H1 (cell line): ENCODE measurements at regions not wholly inside any gene's neighbourhood (a gene's known extent, or its start where the extent isn't known, plus 50 kb on each side); places are given as distances from the start of the nearest gene placed in this dataset.

Source experiments
- CTCF ChIA-PET: fragments of 300-600 bp; sonication (Branson Sonifier 250); formaldehyde crosslinking; loops from one replicate; lab custom pipeline; 2021; ENCODE audit not compliant: partially characterized antibody; lab: Charles Lee
- POLR2A ChIA-PET: fragments of 300-600 bp; sonication (Branson Sonifier 250); formaldehyde crosslinking; loops from one replicate; lab custom pipeline; 2021; ENCODE audit warnings: inconsistent platforms; ENCODE audit not compliant: partially characterized antibody; lab: Charles Lee
- DNase-seq, 2 experiments: peaks; one replicate each; pipeline versions ENCODE4 v3.0.0 to v3.0.0-alpha.2; 2010 to 2022; ENCODE audit warnings: low spot score in 2 of 2, low read depth in 1 of 2, mixed read lengths in 1 of 2
- FAIRE-seq: peaks from 2 replicates; lab custom pipeline; 2011; peaks lifted over from hg19 to GRCh38; lab: Jason Lieb, UNC
- H2AFZ ChIP-seq: 2 replicates; pipeline ENCODE4 v1.8.1; 2012; ENCODE audit warnings: low read length, inconsistent platforms
- H2AK5ac ChIP-seq: 2 replicates; pipeline ENCODE4 v1.6.1; 2013; ENCODE audit warnings: low read depth, low read length
- H2BK120ac ChIP-seq: replicated peaks from 2 replicates; pipeline ENCODE3; 2013; ENCODE audit warnings: low read depth, low read length, inconsistent platforms
- H2BK12ac ChIP-seq: 2 replicates; pipeline ENCODE4 v1.6.1; 2013; ENCODE audit warnings: low read depth, low read length
- H2BK15ac ChIP-seq: 2 replicates; pipeline ENCODE4 v1.6.1; 2013; ENCODE audit warnings: low read length
- H2BK20ac ChIP-seq: 2 replicates; pipeline ENCODE4 v1.6.1; 2013; ENCODE audit warnings: low read length
- H2BK5ac ChIP-seq: 2 replicates; pipeline ENCODE4 v1.6.1; 2013; ENCODE audit warnings: low read depth, low read length
- H3K14ac ChIP-seq: 2 replicates; pipeline ENCODE4 v1.6.1; 2013; ENCODE audit warnings: inconsistent platforms; ENCODE audit not compliant: insufficient read length
- H3K18ac ChIP-seq: 2 replicates; pipeline ENCODE4 v1.6.1; 2013; ENCODE audit warnings: low read length; ENCODE audit errors: extremely low read depth
- H3K23ac ChIP-seq: 2 replicates; pipeline ENCODE4 v1.6.1; 2013; ENCODE audit warnings: inconsistent platforms; ENCODE audit not compliant: insufficient read length
- H3K23me2 ChIP-seq: 2 replicates; pipeline ENCODE4 v1.6.1; 2013; ENCODE audit warnings: low read depth, low read length
- H3K27ac ChIP-seq: 2 replicates; pipeline ENCODE4 v1.6.1; 2011; ENCODE audit warnings: low read depth, low read length, inconsistent platforms
- H3K27me3 ChIP-seq, 4 experiments: replicated peaks in 1 of 4; 1 replicate in 1 of 4; 2 replicates in 3 of 4; pipeline versions ENCODE4 v1.6.1 to v1.8.1; 2011 to 2013; ENCODE audit warnings: low read length in 3 of 4, mild to moderate bottlenecking in 3 of 4, inconsistent platforms in 2 of 4, mixed read lengths in 2 of 4, moderate library complexity in 1 of 4; ENCODE audit not compliant: control insufficient read depth in 3 of 4, insufficient read depth in 3 of 4; ENCODE audit errors: extremely low read depth in 1 of 4
- H3K36me3 ChIP-seq, 4 experiments: 2 replicates each; pipeline versions ENCODE4 v1.6.1 to v1.8.1; 2011 to 2013; ENCODE audit warnings: mild to moderate bottlenecking in 4 of 4, low read length in 3 of 4, moderate library complexity in 2 of 4, control low read depth in 1 of 4, inconsistent platforms in 1 of 4; ENCODE audit not compliant: insufficient read depth in 4 of 4, control insufficient read depth in 2 of 4
- H3K4ac ChIP-seq: replicated peaks from 2 replicates; pipeline ENCODE3; 2013; ENCODE audit warnings: low read length, low read depth, mixed read lengths, inconsistent platforms; ENCODE audit not compliant: insufficient read length
- H3K4me1 ChIP-seq, 4 experiments: replicated peaks in 1 of 4; 1 replicate in 1 of 4; 2 replicates in 3 of 4; pipeline versions ENCODE4 v1.6.1 to v1.8.1; 2011 to 2013; ENCODE audit warnings: low read length in 3 of 4, inconsistent platforms in 2 of 4, mixed read lengths in 1 of 4; ENCODE audit not compliant: insufficient read depth in 4 of 4, control insufficient read depth in 3 of 4
- H3K4me2 ChIP-seq, 2 experiments: 2 replicates each; pipeline versions ENCODE4 v1.6.1 to v1.8.1; 2011 to 2013; ENCODE audit warnings: low read depth in 2 of 2, low read length in 2 of 2, control low read depth in 1 of 2, inconsistent platforms in 1 of 2, mild to moderate bottlenecking in 1 of 2; ENCODE audit not compliant: insufficient read depth in 1 of 2
- H3K4me3 ChIP-seq, 4 experiments: fragments of 200-600, 300-600 bp in 1 of 4; sonication (generic), shearing (Covaris generic), sonication (Bioruptor Twin) in 1 of 4; 2 replicates each; pipeline versions ENCODE4 v1.5.1 to v1.8.1; 2011 to 2016; ENCODE audit warnings: low read length in 4 of 4, low read depth in 3 of 4, control low read depth in 2 of 4, inconsistent platforms in 2 of 4, mild to moderate bottlenecking in 2 of 4, mixed read lengths in 1 of 4, moderate library complexity in 1 of 4; ENCODE audit not compliant: insufficient read depth in 2 of 4; ENCODE audit errors: extremely low read depth in 1 of 4
- H3K56ac ChIP-seq: replicated peaks from 2 replicates; pipeline ENCODE3; 2013; ENCODE audit warnings: low read depth, mild to moderate bottlenecking, mixed read lengths, low read length, inconsistent platforms; ENCODE audit not compliant: insufficient read length
- H3K79me1 ChIP-seq: 2 replicates; pipeline ENCODE4 v1.6.1; 2013; ENCODE audit warnings: low read depth, low read length, control low read depth
- H3K79me2 ChIP-seq, 2 experiments: 2 replicates each; pipeline versions ENCODE4 v1.6.1 to v1.8.1; 2012 to 2013; ENCODE audit warnings: low read length in 2 of 2, mild to moderate bottlenecking in 2 of 2, inconsistent platforms in 1 of 2; ENCODE audit not compliant: insufficient read depth in 2 of 2, control insufficient read depth in 1 of 2
- H3K9ac ChIP-seq, 4 experiments: replicated peaks in 1 of 4; 1 replicate in 1 of 4; 2 replicates in 3 of 4; pipeline versions ENCODE4 v1.6.1 to v1.8.1; 2011 to 2013; ENCODE audit warnings: low read depth in 3 of 4, low read length in 3 of 4, control low read depth in 2 of 4, mild to moderate bottlenecking in 2 of 4, moderate library complexity in 2 of 4, inconsistent platforms in 1 of 4; ENCODE audit errors: extremely low read depth in 1 of 4
- H3K9me3 ChIP-seq, 2 experiments: 2 replicates each; pipeline versions ENCODE4 v1.6.1 to v1.8.1; 2012 to 2013; ENCODE audit warnings: mild to moderate bottlenecking in 2 of 2, moderate library complexity in 2 of 2, control low read depth in 1 of 2, inconsistent platforms in 1 of 2, low read depth in 1 of 2, low read length in 1 of 2, mixed read lengths in 1 of 2; ENCODE audit not compliant: insufficient read depth in 2 of 2
- H4K20me1 ChIP-seq, 2 experiments: replicated peaks in 1 of 2; 2 replicates each; pipeline versions ENCODE3 to v1.8.1; 2011 to 2013; ENCODE audit warnings: inconsistent platforms in 2 of 2, low read length in 2 of 2, mild to moderate bottlenecking in 1 of 2; ENCODE audit not compliant: insufficient read depth in 2 of 2, control insufficient read depth in 1 of 2
- H4K5ac ChIP-seq: 2 replicates; pipeline ENCODE4 v1.6.1; 2013; ENCODE audit warnings: low read length, low read depth, mixed read lengths, inconsistent platforms; ENCODE audit not compliant: insufficient read length
- H4K8ac ChIP-seq: 2 replicates; pipeline ENCODE4 v1.8.0; 2013; ENCODE audit warnings: mild to moderate bottlenecking, moderate library complexity, low read length, inconsistent platforms; ENCODE audit not compliant: insufficient read depth; ENCODE audit errors: extremely low read depth
- H4K91ac ChIP-seq: replicated peaks from 2 replicates; pipeline ENCODE3; 2013; ENCODE audit warnings: low read length, mixed read lengths, inconsistent platforms; ENCODE audit not compliant: insufficient read length
- JUND ChIP-seq: IDR thresholded peaks from 2 replicates; pipeline ENCODE4 v1.6.1; 2011; ENCODE audit warnings: mild to moderate bottlenecking, improper control_type of control experiment, low read length
- RAD21 ChIP-seq, 2 experiments: IDR thresholded peaks in 1 of 2; conservative IDR thresholded peaks in 1 of 2; 2 replicates each; pipeline ENCODE4 v1.6.1; 2011; ENCODE audit warnings: low read depth in 2 of 2, low read length in 2 of 2, improper control_type of control experiment in 1 of 2, inconsistent platforms in 1 of 2, mild to moderate bottlenecking in 1 of 2, moderate library complexity in 1 of 2
- TBP ChIP-seq: IDR thresholded peaks from 2 replicates; pipeline ENCODE4 v1.6.1; 2011; ENCODE audit warnings: low read depth, low read length, improper control_type of control experiment
- WGBS, 2 experiments: shearing (Covaris generic) in 1 of 2; methylation state at CpG; one replicate each; pipeline versions ENCODE4 v1.1.6 to v1.1.7; 2013 to 2015; ENCODE audit warnings: low lambda C conversion rate in 2 of 2, mixed read lengths in 2 of 2, inconsistent platforms in 1 of 2, low coverage in 1 of 2, missing lambda C conversion rate in 1 of 2; ENCODE audit not compliant: insufficient replicate concordance in 2 of 2, insufficient coverage in 1 of 2, insufficient read length in 1 of 2; ENCODE audit errors: extremely low coverage in 1 of 2, missing lambda C conversion rate in 1 of 2; 5-methylcytosine and 5-hydroxymethylcytosine counted together

- no peak overlapping the region for H4K8ac ChIP-seq
- H2AFZ ChIP-seq = no peak overlapping the region
- no peaks in the 10 kb centered on the region for H3K23me2 ChIP-seq
- no peaks in the 10 kb centered on the region for H3K9me3 ChIP-seq
- H2BK15ac ChIP-seq = no peak overlapping the region
- no peaks in the 10 kb centered on the region for H4K20me1 ChIP-seq
- H2BK20ac ChIP-seq = no peak overlapping the region
- 89% methylated on average over 1 of the region's 1 CpG; no CpG with 5 or more reads in 1 of the 2 experiments for WGBS, 2 experiments
- no peaks in the 10 kb centered on the region for H3K79me1 ChIP-seq
- H4K5ac ChIP-seq = no peak overlapping the region
- no peak overlapping the region for H2BK5ac ChIP-seq
- no peak overlapping the region for H3K56ac ChIP-seq
- CTCF ChIA-PET = no interaction called here
- H3K36me3 ChIP-seq = no peaks in the 10 kb centered on the region
- H3K23ac ChIP-seq = no peak overlapping the region
- no peak overlapping the region for H3K14ac ChIP-seq
- no peak overlapping the region for H2AK5ac ChIP-seq
- no peak overlapping the region for H3K4me2 ChIP-seq
- H3K79me2 ChIP-seq = no peaks in the 10 kb centered on the region
- POLR2A ChIA-PET = no interaction called here
- H2BK120ac ChIP-seq = no peak overlapping the region
- H2BK12ac ChIP-seq = no peak overlapping the region
- H3K4ac ChIP-seq = no peak overlapping the region
- H3K18ac ChIP-seq = no peak overlapping the region
- FAIRE-seq (no peak), DNase-seq (no peak)
- H4K91ac ChIP-seq = no peak overlapping the region
- H3K9ac ChIP-seq = no peak overlapping the region
- no peak overlapping the region for H3K4me3 ChIP-seq
- TF ChIP-seq JUND (no peak), TBP (no peak), RAD21 (IDR thresholded peaks at IDR 0.05 in 1 of 2, conservative IDR thresholded peaks at IDR 0.05 in 1 of 2; ENCODE audit: low read depth in 2 of 2, low read length in 2 of 2) (no peak)
- no peaks in the 10 kb centered on the region for H3K27me3 ChIP-seq
- H3K27ac ChIP-seq = no peak overlapping the region
- H3K4me1 ChIP-seq = no peaks in the 10 kb centered on the region
Observed at GRCh38 chr12:24659016-24659415, 289.9 kb downstream of the BCAT1 start.
